ENCODE measurements at regions not wholly inside any gene's neighbourhood (a gene's known extent, or its start where the extent isn't known, plus 50 kb on each side); places are given as distances from the start of the nearest gene placed in this dataset.

- no peak for DNase-seq (ENCODE audit: low read depth, low spot score)
- ChIA-PET POLR2A (no interaction called here), CTCF (no interaction called here)
- TF ChIP-seq CTCF (IDR thresholded peaks at IDR 0.05; ENCODE audit: insufficient read depth, low read length, missing control alignments) = no peak
- H3K4me3 ChIP-seq (ENCODE audit: low read depth, low read length) = no peak overlapping the region
These were observed 270.4 kb upstream of the SPRY2 start for GRCh38 chr13:80611310-80611709.

GRCh38 chr13:80605716-80606115, 264.8 kb upstream of the SPRY2 start:
- CTCF ChIA-PET = no interaction called here
- no peak for TF ChIP-seq CTCF (IDR thresholded peaks at IDR 0.05; ENCODE audit: insufficient read depth, low read length, missing control alignments)
- no peak for DNase-seq (ENCODE audit: low read depth, low spot score)
- POLR2A ChIA-PET = no interaction called here
- no peak overlapping the region for H3K4me3 ChIP-seq (ENCODE audit: low read depth, low read length)

- CTCF ChIA-PET = no interaction called here
- H3K4me3 ChIP-seq (ENCODE audit: low read depth, low read length) = no peak overlapping the region
- TF ChIP-seq CTCF (IDR thresholded peaks at IDR 0.05; ENCODE audit: insufficient read depth, low read length, missing control alignments) = no peak
- DNase-seq (ENCODE audit: low read depth, low spot score) = no peak
- POLR2A ChIA-PET = no interaction called here
These were observed 264.1 kb upstream of the SPRY2 start for GRCh38 chr13:80605011-80605410.

GRCh38 chr13:80604098-80604497, 263.2 kb upstream of the SPRY2 start:
- CTCF ChIA-PET = no interaction called here
- no peak for DNase-seq (ENCODE audit: low read depth, low spot score)
- POLR2A ChIA-PET = no interaction called here
- no peak overlapping the region for H3K4me3 ChIP-seq (ENCODE audit: low read depth, low read length)
- TF ChIP-seq CTCF (IDR thresholded peaks at IDR 0.05; ENCODE audit: insufficient read depth, low read length, missing control alignments) = no peak

DNA sequence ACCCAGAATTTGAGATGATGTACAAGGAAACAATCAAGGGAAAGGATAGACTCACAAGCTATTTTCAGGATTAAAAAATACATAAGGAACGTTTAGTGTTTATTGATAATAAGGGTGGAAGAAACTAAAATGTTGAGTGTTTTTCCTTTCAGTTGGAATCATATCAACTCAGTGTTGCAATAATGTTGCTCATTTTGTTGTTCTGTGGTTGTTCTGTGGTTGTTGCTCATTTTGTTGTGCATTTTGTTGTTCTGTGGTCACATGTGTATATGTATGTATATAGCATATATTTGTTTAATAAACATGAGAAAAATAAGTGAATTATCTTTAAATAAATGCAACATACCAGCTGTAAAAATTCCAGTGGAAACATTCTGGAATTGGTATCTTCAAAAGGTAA, 262.4 kb upstream of the SPRY2 start:
- ChIA-PET CTCF (no interaction called here), POLR2A (no interaction called here)
- no peak for TF ChIP-seq CTCF (IDR thresholded peaks at IDR 0.05; ENCODE audit: insufficient read depth, low read length, missing control alignments)
- H3K4me3 ChIP-seq (ENCODE audit: low read depth, low read length) = no peak overlapping the region
- DNase-seq (ENCODE audit: low read depth, low spot score) = no peak

DNA sequence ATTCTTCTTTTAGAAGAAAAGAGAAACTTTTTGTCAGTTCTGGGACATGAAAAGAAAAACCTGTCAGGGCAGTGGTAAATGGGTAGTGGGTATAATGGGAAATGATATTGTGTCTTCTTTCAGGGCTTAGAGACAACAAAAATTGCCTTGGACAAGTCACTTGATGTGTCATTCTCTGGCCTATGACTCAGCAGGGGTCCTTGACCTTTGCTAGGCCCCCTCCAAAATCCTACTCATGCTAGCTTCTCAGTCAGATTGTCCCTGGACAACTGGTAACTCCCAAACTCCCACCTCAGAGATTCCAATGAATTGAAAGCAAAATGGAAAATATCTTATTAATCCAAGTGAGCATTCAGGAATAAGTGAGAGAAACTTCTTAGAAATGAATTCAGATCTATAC, 258.8 kb upstream of the SPRY2 start:
- POLR2A ChIA-PET = no interaction called here
- CTCF ChIA-PET = no interaction called here
- no peak for DNase-seq (ENCODE audit: low read depth, low spot score)
- no peak overlapping the region for H3K4me3 ChIP-seq (ENCODE audit: low read depth, low read length)
- TF ChIP-seq CTCF (IDR thresholded peaks at IDR 0.05; ENCODE audit: insufficient read depth, low read length, missing control alignments) = no peak
